DOHH2 (cell line): ENCODE measurements at regions not wholly inside any gene's neighbourhood (a gene's known extent, or its start where the extent isn't known, plus 50 kb on each side); places are given as distances from the start of the nearest gene placed in this dataset.

Experiments used
- H3F3A ChIP-seq: fragments of 200-600 bp; sonication (generic), shearing (Covaris generic); 2 replicates; pipeline ENCODE4 v1.6.0; 2016; ENCODE audit warnings: antibody characterized with exemption, mild to moderate bottlenecking; ENCODE audit not compliant: control insufficient read depth, insufficient read depth
- H3K27ac ChIP-seq: fragments of 200-600 bp; sonication (generic); 2 replicates; pipeline ENCODE4 v1.5.1; 2014; ENCODE audit warnings: low read depth, mild to moderate bottlenecking, low read length, moderate library complexity
- H3K27me3 ChIP-seq: fragments of 200-600 bp; sonication (generic); 2 replicates; pipeline ENCODE4 v1.6.1; 2014; ENCODE audit warnings: mild to moderate bottlenecking, low read length, mixed read lengths; ENCODE audit not compliant: control insufficient read depth
- H3K36me3 ChIP-seq: fragments of 200-600 bp; sonication (generic); 2 replicates; pipeline ENCODE4 v1.6.1; 2014; ENCODE audit warnings: mild to moderate bottlenecking, low read length, moderate library complexity, mixed read lengths; ENCODE audit not compliant: control insufficient read depth
- H3K4me1 ChIP-seq: fragments of 200-600 bp; sonication (generic); 2 replicates; pipeline ENCODE4 v1.6.1; 2014; ENCODE audit warnings: mild to moderate bottlenecking, low read length, mixed read lengths; ENCODE audit not compliant: control insufficient read depth
- H3K4me2 ChIP-seq: fragments of 200-600 bp; sonication (generic); 2 replicates; pipeline ENCODE4 v1.6.0; 2014; ENCODE audit warnings: mild to moderate bottlenecking, low read length, moderate library complexity
- H3K4me3 ChIP-seq: fragments of 200-600 bp; sonication (generic); 2 replicates; pipeline ENCODE4 v1.5.1; 2014; ENCODE audit warnings: mild to moderate bottlenecking, low read length, mixed read lengths
- H3K79me2 ChIP-seq: fragments of 200-600 bp; sonication (generic); 2 replicates; pipeline ENCODE4 v1.6.1; 2014; ENCODE audit warnings: mild to moderate bottlenecking, low read length, mixed read lengths; ENCODE audit not compliant: control insufficient read depth
- H3K9me2 ChIP-seq: fragments of 200-600 bp; sonication (generic); replicated peaks from 2 replicates; pipeline ENCODE4 v1.6.1; 2014; ENCODE audit warnings: mild to moderate bottlenecking, low read length, mixed read lengths; ENCODE audit not compliant: control insufficient read depth
- H3K9me3 ChIP-seq: fragments of 200-600 bp; sonication (generic); 2 replicates; pipeline ENCODE4 v1.6.1; 2014; ENCODE audit warnings: antibody characterized with exemption, low read length, mixed read lengths; ENCODE audit not compliant: control insufficient read depth, insufficient read depth
- H4K20me1 ChIP-seq: fragments of 200-600 bp; sonication (generic); 2 replicates; pipeline ENCODE4 v1.6.0; 2014; ENCODE audit warnings: low read depth, mild to moderate bottlenecking, antibody characterized with exemption, low read length, moderate library complexity; ENCODE audit not compliant: control insufficient read depth, insufficient read depth
- EZH2phosphoT487 ChIP-seq: fragments of 200-600 bp; sonication (generic); IDR thresholded peaks from 2 replicates; pipeline ENCODE4 v1.6.1; 2017; ENCODE audit warnings: borderline replicate concordance, mild to moderate bottlenecking, antibody characterized with exemption, low read length, moderate library complexity, mixed read lengths
- TF ChIP-seq, protein P1 (sequence below): fragments of 200-600 bp; sonication (generic); IDR thresholded peaks from one replicate; pipeline ENCODE4 v1.5.1; 2014; ENCODE audit warnings: antibody characterized with exemption, mild to moderate bottlenecking, low read depth, low read length; ENCODE audit not compliant: poor library complexity, severe bottlenecking

DNA sequence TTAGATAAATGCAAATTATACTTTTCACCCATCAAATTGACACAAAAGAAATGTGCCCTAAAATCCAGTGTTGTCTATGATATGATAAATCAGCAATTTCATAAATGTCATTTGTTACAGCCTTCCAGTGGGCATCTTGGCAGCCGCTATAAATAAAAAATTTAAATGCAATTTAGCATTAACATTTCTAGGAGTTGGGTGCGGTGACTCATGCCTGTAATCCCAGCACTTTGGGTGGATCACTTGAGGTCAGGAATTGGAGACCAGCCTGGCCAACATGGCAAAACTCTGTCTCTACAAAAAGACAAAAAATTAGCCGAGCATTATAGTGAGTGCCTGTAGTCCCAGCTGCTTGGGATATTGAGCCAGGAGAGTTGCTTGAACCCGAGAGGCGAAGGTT, 65.9 kb upstream of the POMGNT2 start:
- H3K27ac ChIP-seq: no peak overlapping the region

DNA sequence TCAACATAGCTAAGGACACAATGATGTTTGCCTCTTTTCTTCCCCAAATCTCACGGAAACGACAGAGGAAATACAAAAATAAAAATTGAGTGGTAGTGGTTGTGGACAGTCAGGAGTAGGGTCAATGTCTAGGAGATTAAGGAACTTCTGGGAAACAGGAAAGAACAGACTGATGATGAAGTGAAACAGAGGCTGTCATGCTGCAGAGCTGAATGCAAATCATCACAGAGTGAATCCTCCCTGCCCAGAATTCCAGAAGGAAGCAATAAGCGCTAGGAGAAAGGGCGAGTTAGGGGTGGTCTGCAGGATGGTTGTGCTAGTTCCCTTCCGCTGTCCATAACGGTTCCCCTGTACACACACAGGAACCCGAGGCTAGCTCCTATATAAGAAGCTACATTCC, 64.7 kb upstream of the POMGNT2 start:
- Histone ChIP-seq H3F3A (no peaks in the 10 kb centered on the region), H3K36me3 (no peaks in the 10 kb centered on the region), H3K79me2 (no peaks in the 10 kb centered on the region), H3K4me3 (no peak overlapping the region), H3K4me1 (no peaks in the 10 kb centered on the region), H4K20me1 (no peaks in the 10 kb centered on the region), H3K9me2 (no peaks in the 10 kb centered on the region), H3K27me3 (no peaks in the 10 kb centered on the region), H3K27ac (no peak overlapping the region), H3K4me2 (no peak overlapping the region), H3K9me3 (no peaks in the 10 kb centered on the region; the same call in 1 of the 2 replicates)
- TF ChIP-seq, protein P1, sequence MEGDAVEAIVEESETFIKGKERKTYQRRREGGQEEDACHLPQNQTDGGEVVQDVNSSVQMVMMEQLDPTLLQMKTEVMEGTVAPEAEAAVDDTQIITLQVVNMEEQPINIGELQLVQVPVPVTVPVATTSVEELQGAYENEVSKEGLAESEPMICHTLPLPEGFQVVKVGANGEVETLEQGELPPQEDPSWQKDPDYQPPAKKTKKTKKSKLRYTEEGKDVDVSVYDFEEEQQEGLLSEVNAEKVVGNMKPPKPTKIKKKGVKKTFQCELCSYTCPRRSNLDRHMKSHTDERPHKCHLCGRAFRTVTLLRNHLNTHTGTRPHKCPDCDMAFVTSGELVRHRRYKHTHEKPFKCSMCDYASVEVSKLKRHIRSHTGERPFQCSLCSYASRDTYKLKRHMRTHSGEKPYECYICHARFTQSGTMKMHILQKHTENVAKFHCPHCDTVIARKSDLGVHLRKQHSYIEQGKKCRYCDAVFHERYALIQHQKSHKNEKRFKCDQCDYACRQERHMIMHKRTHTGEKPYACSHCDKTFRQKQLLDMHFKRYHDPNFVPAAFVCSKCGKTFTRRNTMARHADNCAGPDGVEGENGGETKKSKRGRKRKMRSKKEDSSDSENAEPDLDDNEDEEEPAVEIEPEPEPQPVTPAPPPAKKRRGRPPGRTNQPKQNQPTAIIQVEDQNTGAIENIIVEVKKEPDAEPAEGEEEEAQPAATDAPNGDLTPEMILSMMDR: no peak
- TF ChIP-seq EZH2phosphoT487: no peak

More for the DNA sequence above, 65.9 kb upstream of the POMGNT2 start:
- Histone ChIP-seq H3K79me2 (no peaks in the 10 kb centered on the region), H3K4me1 (no peaks in the 10 kb centered on the region), H3K9me2 (no peaks in the 10 kb centered on the region), H3K4me3 (no peak overlapping the region), H3K36me3 (no peaks in the 10 kb centered on the region), H3F3A (no peaks in the 10 kb centered on the region), H4K20me1 (no peaks in the 10 kb centered on the region), H3K27me3 (no peaks in the 10 kb centered on the region), H3K4me2 (no peak overlapping the region), H3K9me3 (no peaks in the 10 kb centered on the region)
- TF ChIP-seq EZH2phosphoT487: no peak
- TF ChIP-seq, protein P1: no peak

DNA sequence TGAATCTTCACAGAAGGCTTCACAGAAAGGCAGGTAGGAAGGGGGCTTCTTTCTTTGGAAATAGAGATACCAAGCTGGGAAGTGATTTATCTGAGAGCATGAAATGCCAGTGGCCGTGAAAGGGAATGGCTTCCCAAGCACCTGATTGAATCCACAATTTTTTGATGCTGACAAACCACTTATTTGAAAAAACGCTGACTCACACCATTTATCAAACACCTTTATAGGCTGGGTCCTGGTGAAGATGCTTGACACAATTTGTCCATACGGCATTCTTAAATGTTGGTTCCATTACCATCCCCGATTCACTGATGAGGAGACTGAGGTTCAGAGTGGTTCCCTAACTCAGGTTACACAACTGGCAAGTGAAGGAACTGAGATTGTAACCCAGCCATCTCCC, 64.1 kb upstream of the POMGNT2 start:
- Histone ChIP-seq H3K9me3 (no peaks in the 10 kb centered on the region; the same call in 1 of the 2 replicates), H3K79me2 (no peaks in the 10 kb centered on the region), H4K20me1 (no peaks in the 10 kb centered on the region), H3K9me2 (no peaks in the 10 kb centered on the region), H3K4me3 (no peak overlapping the region), H3K27me3 (no peaks in the 10 kb centered on the region), H3F3A (no peaks in the 10 kb centered on the region), H3K27ac (no peak overlapping the region), H3K4me2 (no peak overlapping the region), H3K4me1 (no peaks in the 10 kb centered on the region), H3K36me3 (no peaks in the 10 kb centered on the region)
- TF ChIP-seq EZH2phosphoT487: no peak
- TF ChIP-seq, protein P1: no peak

DNA sequence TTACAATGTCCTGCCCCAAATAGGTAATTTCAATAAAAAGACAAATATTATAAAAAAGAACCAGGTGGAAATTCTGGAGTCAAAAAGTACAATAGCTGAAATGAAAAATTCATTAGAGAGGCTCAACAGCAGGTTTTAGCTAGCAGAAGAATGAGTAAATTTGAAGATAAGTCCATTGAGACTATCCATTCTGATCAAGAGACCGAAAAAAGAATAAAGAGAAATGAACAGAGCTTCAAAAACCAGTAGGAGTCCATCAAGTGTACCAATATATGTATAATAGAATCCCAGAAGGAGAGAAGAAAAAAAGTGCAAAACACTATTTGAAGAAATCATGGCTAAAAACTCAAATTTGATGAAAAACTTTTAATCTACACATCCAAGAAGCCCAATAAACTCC, 60.5 kb upstream of the POMGNT2 start:
- no peaks in the 10 kb centered on the region; the same call in 1 of the 2 replicates for H3K9me3 ChIP-seq
- peaks cover 7% of the 10 kb centered on the region; the same call in 1 of the 2 replicates for H3K27me3 ChIP-seq
- TF ChIP-seq EZH2phosphoT487: no peak
- TF ChIP-seq, protein P1: no peak
- no peaks in the 10 kb centered on the region for H3F3A ChIP-seq
- H3K79me2 ChIP-seq: no peaks in the 10 kb centered on the region
- H4K20me1 ChIP-seq: no peaks in the 10 kb centered on the region
- H3K4me1 ChIP-seq: no peaks in the 10 kb centered on the region
- no peaks in the 10 kb centered on the region for H3K36me3 ChIP-seq
- no peak overlapping the region for H3K4me3 ChIP-seq
- no peak overlapping the region for H3K27ac ChIP-seq
- H3K4me2 ChIP-seq: no peak overlapping the region
- no peaks in the 10 kb centered on the region for H3K9me2 ChIP-seq
